ENCODE measurements at regions not wholly inside any gene's neighbourhood (a gene's known extent, or its start where the extent isn't known, plus 50 kb on each side); places are given as distances from the start of the nearest gene placed in this dataset.
"Not testable (repeated sequence)": the region's sequence is repeated elsewhere in the genome, so short reads cannot be mapped to it uniquely, and the experiment has no call there.

DNA sequence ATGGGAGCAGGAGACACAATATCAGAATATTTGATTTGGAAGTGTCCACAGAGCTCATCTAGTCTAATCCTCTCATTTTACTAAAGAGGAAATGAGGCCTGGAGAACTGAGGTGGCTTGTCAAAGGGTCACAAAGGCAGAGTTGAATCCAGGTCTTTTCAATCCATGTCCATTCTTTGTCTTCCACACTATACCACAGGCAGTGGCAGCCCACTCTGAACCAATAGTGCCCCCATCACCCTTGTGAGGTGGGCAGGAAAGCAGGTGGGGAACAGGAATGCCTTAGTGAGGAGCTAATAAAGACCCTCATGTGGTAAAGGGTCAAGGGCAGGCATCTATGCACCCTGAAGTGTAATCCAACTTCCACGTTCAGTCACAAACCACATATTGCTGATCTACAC, 134.8 kb upstream of the EGLN3 start:
- no peak for DNase-seq

- peak; percentile 36 for DNase-seq
Measured at GRCh38 chr14:34081576-34082136, 130.8 kb upstream of the EGLN3 start.

- DNase-seq = no peak
Measured at GRCh38 chr14:34081101-34081575, 130.3 kb upstream of the EGLN3 start.

- DNase-seq = not testable (repeated sequence)
Measured at GRCh38 chr14:34079643-34080042, 128.8 kb upstream of the EGLN3 start.

- no peak for DNase-seq
Measured at GRCh38 chr14:34078117-34078743, 127.4 kb upstream of the EGLN3 start.

DNA sequence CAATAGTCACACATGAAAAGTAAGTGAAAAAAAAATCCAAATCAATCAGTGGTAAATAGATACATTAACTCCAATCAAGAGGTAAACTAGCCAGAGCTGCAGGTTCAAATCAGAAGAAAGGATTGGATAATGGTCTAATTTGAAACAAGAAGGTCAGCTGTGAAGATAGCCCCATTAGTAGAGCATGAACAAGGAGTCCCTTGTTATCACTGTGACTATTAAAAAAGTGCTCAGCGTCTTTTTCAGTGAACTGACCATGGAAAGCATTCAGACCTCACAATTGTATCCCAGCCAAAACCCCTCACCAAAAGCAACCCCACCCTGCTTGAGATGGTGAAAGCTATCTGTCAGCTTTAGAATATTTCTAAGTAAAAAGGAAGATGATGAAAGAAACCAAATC, 125.0 kb upstream of the EGLN3 start:
- DNase-seq = no peak

- DNase-seq = no peak
Measured at GRCh38 chr14:34075042-34075744, 124.3 kb upstream of the EGLN3 start.

- no peak for DNase-seq
Measured at GRCh38 chr14:34072921-34073320, 122.0 kb upstream of the EGLN3 start.

- no peak for DNase-seq
Measured at GRCh38 chr14:34072401-34072800, 121.5 kb upstream of the EGLN3 start.

DNA sequence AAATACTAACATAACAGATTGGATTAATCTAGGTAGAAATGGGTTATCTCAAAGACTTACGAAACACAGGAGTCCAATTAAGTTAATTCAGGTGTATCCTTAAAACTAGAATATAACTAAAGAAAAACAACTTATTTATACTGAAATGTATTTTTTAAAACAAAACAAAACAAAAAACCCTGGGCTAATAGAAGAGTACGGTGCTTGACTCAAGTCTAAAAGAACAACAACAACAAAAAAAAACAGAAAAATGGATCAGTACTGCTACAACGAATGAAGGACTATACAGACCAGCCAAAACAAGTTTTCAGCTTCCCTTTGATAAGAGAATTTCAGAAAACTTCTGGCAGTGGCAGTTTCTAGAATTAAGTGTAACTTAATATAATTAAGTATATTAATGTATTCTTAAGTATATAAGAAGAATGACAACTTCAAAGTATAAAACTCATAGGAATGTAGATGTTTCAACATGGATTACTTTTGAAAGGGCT, 120.1 kb upstream of the EGLN3 start:
- no peak for DNase-seq

GRCh38 chr14:34069854-34070582, 119.1 kb upstream of the EGLN3 start:
- no peak for DNase-seq

DNA sequence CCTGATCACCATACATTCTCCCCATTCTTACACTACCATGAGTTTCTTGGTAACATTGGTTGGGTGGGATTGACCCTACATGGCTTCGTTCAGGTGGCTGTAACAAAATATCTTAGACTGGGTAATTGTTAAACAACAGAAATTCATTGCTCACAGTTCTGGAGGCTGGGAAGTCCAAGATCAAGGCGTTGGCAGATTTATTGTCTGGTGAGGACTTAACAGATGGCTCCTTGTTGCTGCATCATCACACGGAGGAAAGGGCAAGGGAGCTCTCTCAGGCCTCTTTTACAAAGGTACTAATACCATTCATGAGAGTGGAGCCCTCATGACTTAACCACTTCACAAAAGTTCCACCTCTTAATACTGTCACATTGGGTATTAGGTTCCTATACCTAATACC, 116.7 kb upstream of the EGLN3 start:
- DNase-seq = no peak

- DNase-seq = no peak
Measured at GRCh38 chr14:34065690-34066391, 115.0 kb upstream of the EGLN3 start.

DNA sequence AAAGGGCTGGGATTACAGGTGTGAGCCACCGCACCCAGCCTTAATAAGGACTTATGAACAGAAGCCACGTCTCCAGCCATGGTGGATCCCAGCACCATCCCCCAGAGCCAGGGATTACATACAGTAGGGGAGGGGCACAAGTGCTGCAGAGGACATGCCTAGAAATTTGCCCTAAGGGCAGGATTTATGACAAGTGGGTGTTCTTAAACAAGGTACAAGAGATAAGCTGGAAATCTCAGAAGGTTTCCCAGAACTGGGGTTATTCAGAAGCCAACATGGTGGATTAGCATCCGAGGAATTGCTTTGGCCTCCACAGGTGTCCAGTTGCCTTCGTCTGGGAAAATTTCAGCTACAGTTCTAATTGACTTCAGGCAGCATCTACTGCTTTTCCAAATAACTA, 114.4 kb upstream of the EGLN3 start:
- DNase-seq = no peak

- DNase-seq = no peak
Measured at GRCh38 chr14:34064349-34064748, 113.5 kb upstream of the EGLN3 start.

- no peak for DNase-seq
Measured at GRCh38 chr14:34063470-34064164, 112.7 kb upstream of the EGLN3 start.

DNA sequence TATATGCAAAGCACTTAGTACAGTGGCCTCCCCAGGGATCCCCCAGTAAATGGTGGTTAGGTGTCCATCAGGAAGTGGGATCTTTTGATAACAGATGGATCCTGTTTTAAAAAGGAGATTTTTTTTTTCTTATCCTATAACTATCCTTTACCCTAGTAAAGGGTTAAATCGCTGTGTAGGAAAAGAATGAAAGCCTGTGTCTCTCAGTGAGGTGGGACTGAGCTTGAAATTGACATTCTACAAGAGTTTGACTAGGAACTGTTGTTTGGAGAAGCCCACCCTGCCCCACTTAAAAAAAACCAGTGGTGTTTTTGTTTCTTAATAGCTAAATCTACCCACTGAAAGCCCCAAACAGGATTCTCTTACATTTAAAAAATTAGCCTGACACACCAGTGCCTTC, 112.2 kb upstream of the EGLN3 start:
- DNase-seq = no peak

- DNase-seq = no peak
Measured at GRCh38 chr14:34062353-34062973, 111.6 kb upstream of the EGLN3 start.

DNA sequence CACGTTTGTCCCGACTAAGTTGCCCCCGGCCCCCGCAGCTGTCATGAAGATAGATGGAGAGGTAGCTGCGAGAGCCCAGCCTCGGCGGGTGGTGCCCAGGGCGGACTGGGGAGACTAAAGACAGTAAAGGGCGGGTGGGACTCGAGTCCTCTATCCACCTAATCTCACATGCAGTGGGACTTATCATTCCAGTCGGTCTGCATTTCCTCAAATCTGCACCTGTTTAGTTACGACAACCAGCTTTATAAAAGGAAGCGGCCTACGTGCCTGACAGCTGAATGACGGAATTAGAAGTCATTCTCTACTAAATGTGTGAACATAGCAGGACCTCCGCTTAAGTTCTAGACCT, 109.8 kb upstream of the EGLN3 start:
- no peak for DNase-seq

- DNase-seq = no peak
Measured at GRCh38 chr14:34059925-34060650, 109.2 kb upstream of the EGLN3 start.

All from NCI-H1105 (cell line).